Neutrophil (primary cell): ENCODE measurements at regions not wholly inside any gene's neighbourhood (a gene's known extent, or its start where the extent isn't known, plus 50 kb on each side); places are given as distances from the start of the nearest gene placed in this dataset.

ENCODE experiments used
- H3K27ac ChIP-seq: fragments of 200-600 bp; sonication (generic); 2 replicates; pipeline ENCODE4 v1.5.1; 2016; ENCODE audit warnings: mild to moderate bottlenecking, moderate library complexity
- H3K27me3 ChIP-seq: fragments of 200-600 bp; sonication (generic); 2 replicates; pipeline ENCODE4 v1.6.0; 2016; ENCODE audit warnings: mild to moderate bottlenecking
- H3K36me3 ChIP-seq: fragments of 200-600 bp; sonication (generic); 2 replicates; pipeline ENCODE4 v1.5.1; 2017
- H3K4me1 ChIP-seq, 2 experiments: fragments of 200-600 bp in 1 of 2; sonication (generic) in 1 of 2; 1 replicate in 1 of 2; 2 replicates in 1 of 2; pipeline versions ENCODE4 v1.5.1 to v1.6.1; 2013 to 2016; ENCODE audit warnings: low read depth in 1 of 2, low read length in 1 of 2, mild to moderate bottlenecking in 1 of 2, moderate library complexity in 1 of 2; ENCODE audit not compliant: control insufficient read depth in 1 of 2, insufficient read depth in 1 of 2
- H3K4me3 ChIP-seq, 2 experiments: fragments of 200-600 bp in 1 of 2; sonication (generic) in 1 of 2; 1 replicate in 1 of 2; 2 replicates in 1 of 2; pipeline ENCODE4 v1.5.1; 2013 to 2016; ENCODE audit warnings: low read depth in 1 of 2, low read length in 1 of 2, mild to moderate bottlenecking in 1 of 2, moderate library complexity in 1 of 2
- H3K9me3 ChIP-seq: fragments of 200-600 bp; sonication (generic); 2 replicates; pipeline ENCODE4 v1.5.1; 2016
- CTCF ChIP-seq: fragments of 200-600 bp; sonication (generic); IDR thresholded peaks from 2 replicates; pipeline ENCODE4 v1.5.1; 2016; ENCODE audit warnings: antibody characterized with exemption

- H3K36me3 ChIP-seq = no peaks in the 10 kb centered on the region
- no peak for TF ChIP-seq CTCF
- H3K4me3 ChIP-seq = no peak overlapping the region
- H3K4me1 ChIP-seq = peaks cover 1 to 16% of the 10 kb centered on the region in 2 experiments
- no peaks in the 10 kb centered on the region for H3K27me3 ChIP-seq
- no peak overlapping the region for H3K27ac ChIP-seq
- no peaks in the 10 kb centered on the region for H3K9me3 ChIP-seq
These were observed 157.6 kb upstream of the PLXNA4 start for GRCh38 chr7:132733860-132734259.

GRCh38 chr7:132732321-132732865, 156.1 kb upstream of the PLXNA4 start:
- TF ChIP-seq CTCF = no peak
- H3K27me3 ChIP-seq = no peaks in the 10 kb centered on the region
- H3K9me3 ChIP-seq = no peaks in the 10 kb centered on the region
- no peaks in the 10 kb centered on the region for H3K36me3 ChIP-seq
- H3K27ac ChIP-seq = no peak overlapping the region
- peaks cover 0 to 12% of the 10 kb centered on the region in 2 experiments for H3K4me1 ChIP-seq
- no peak overlapping the region for H3K4me3 ChIP-seq

GRCh38 chr7:132730105-132730504, 153.8 kb upstream of the PLXNA4 start:
- Histone ChIP-seq H3K27me3 (no peaks in the 10 kb centered on the region), H3K9me3 (no peaks in the 10 kb centered on the region), H3K27ac (no peak overlapping the region), H3K4me3 (no peak overlapping the region), H3K36me3 (no peaks in the 10 kb centered on the region), H3K4me1 (peaks cover 0 to 12% of the 10 kb centered on the region in 2 experiments)
- TF ChIP-seq CTCF = no peak

DNA sequence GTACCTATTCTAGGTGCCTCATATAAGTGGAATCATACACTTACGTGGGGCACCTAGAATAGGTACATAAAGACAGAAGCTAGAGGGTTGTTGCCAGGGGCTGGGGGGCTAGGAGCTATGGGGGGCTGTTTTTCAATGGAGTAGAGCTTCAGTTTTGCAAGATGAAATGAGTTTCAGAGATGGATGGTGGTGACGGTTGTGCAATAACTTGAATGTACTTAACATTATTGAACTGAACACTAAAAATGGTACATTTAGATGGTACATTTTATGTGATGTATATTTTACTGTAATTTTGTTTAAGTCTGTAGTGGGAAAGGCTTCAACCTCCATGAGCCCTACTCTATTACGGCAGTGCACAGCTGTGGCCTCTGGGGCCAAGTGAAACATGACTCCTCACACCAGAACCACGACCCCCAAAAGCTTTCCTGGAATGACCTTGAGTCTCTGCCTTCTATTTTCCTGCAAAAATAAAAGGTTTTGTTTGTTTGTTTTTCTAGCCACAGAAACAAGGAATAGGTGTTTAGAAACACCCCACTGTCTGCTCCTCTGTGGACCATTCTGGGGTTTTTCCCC, 147.3 kb upstream of the PLXNA4 start:
- no peaks in the 10 kb centered on the region for H3K27me3 ChIP-seq
- no peaks in the 10 kb centered on the region for H3K9me3 ChIP-seq
- H3K27ac ChIP-seq = no peak overlapping the region
- TF ChIP-seq CTCF = no peak
- H3K36me3 ChIP-seq = no peaks in the 10 kb centered on the region
- H3K4me3 ChIP-seq = no peak overlapping the region
- peaks cover 7 to 8% of the 10 kb centered on the region in 2 experiments for H3K4me1 ChIP-seq

- Histone ChIP-seq H3K36me3 (no peaks in the 10 kb centered on the region), H3K27ac (no peak overlapping the region), H3K9me3 (no peaks in the 10 kb centered on the region), H3K4me1 (peaks cover 7 to 8% of the 10 kb centered on the region in 2 experiments), H3K27me3 (no peaks in the 10 kb centered on the region), H3K4me3 (no peak overlapping the region)
- TF ChIP-seq CTCF = no peak
These were observed 144.6 kb upstream of the PLXNA4 start for GRCh38 chr7:132720835-132721234.
